ENCODE measurements at regions not wholly inside any gene's neighbourhood (a gene's known extent, or its start where the extent isn't known, plus 50 kb on each side); places are given as distances from the start of the nearest gene placed in this dataset.

DNA sequence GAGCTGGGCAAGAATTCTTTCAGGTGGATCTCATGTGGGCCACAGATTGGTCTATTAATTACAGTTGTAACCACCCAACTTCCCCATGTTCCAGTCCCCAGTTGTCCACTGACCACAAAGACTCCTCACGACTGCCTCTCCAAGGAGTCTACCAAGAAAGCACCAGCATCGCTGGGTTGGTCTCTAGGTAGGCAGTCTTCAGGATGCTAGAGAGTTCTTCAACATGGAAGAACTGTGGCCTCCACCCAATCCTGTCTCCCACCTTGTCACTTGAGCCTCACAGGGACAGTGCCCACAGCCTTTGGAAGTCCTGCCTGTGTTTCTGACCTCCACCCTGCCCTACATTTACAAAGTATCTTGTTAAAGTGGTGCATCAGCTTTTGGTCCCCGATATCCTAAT, 184.7 kb upstream of the FN1 start:
- TF ChIP-seq, protein P1, sequence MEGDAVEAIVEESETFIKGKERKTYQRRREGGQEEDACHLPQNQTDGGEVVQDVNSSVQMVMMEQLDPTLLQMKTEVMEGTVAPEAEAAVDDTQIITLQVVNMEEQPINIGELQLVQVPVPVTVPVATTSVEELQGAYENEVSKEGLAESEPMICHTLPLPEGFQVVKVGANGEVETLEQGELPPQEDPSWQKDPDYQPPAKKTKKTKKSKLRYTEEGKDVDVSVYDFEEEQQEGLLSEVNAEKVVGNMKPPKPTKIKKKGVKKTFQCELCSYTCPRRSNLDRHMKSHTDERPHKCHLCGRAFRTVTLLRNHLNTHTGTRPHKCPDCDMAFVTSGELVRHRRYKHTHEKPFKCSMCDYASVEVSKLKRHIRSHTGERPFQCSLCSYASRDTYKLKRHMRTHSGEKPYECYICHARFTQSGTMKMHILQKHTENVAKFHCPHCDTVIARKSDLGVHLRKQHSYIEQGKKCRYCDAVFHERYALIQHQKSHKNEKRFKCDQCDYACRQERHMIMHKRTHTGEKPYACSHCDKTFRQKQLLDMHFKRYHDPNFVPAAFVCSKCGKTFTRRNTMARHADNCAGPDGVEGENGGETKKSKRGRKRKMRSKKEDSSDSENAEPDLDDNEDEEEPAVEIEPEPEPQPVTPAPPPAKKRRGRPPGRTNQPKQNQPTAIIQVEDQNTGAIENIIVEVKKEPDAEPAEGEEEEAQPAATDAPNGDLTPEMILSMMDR (IDR thresholded peaks at IDR 0.05): no peak
- TF ChIP-seq POLR2A (IDR thresholded peaks at IDR 0.05): no peak
